Sigmoid colon (tissue), 4 donors: ENCODE measurements at regions not wholly inside any gene's neighbourhood (a gene's known extent, or its start where the extent isn't known, plus 50 kb on each side); places are given as distances from the start of the nearest gene placed in this dataset.

Experiments
- EP300 ChIP-seq, 4 donors: sonication (generic); formaldehyde crosslinking; IDR thresholded peaks; one replicate each; pipeline ENCODE4 v1.6.1; 2017; ENCODE audit warnings: antibody characterized with exemption in 4 of 4
- TF ChIP-seq, protein P1 (sequence below), 4 experiments: fragments of 450-650 bp in 3 of 4; fragments of 200-600 bp in 1 of 4; IDR thresholded peaks; one replicate each; pipeline ENCODE4 v1.5.1; 2016 to 2019; ENCODE audit warnings: antibody characterized with exemption in 4 of 4, mild to moderate bottlenecking in 3 of 4, moderate library complexity in 2 of 4

DNA sequence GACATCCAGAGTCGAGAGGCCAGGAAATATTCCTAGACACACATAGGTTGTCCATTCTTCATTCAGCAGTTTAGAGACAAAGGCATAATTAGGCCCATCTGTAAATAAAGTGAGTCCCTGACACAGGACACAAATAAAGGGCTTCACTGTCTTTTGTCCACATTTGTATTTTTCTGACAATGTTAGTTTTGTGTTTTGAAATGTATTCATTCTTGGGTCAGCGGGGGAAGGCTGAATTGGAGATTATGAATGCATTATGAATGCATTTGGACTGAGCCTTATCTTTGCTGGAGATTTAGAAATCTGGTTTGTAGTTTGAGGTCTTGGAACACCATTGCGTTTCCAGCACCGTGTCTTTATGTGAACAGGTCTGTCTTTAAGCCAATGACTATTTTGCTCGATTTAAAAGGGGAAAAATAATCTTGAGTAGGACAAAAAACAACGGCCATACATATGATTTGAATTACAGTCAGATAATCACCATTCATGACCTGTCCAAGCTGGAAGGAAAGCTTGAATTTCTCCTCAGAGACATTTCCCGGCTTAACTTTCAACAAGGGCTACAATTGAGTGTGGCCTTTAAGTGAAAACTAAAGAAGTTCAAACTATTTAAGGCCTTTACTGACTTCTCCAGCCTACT, 334.8 kb downstream of the WDR11 start:
- TF ChIP-seq, protein P1, sequence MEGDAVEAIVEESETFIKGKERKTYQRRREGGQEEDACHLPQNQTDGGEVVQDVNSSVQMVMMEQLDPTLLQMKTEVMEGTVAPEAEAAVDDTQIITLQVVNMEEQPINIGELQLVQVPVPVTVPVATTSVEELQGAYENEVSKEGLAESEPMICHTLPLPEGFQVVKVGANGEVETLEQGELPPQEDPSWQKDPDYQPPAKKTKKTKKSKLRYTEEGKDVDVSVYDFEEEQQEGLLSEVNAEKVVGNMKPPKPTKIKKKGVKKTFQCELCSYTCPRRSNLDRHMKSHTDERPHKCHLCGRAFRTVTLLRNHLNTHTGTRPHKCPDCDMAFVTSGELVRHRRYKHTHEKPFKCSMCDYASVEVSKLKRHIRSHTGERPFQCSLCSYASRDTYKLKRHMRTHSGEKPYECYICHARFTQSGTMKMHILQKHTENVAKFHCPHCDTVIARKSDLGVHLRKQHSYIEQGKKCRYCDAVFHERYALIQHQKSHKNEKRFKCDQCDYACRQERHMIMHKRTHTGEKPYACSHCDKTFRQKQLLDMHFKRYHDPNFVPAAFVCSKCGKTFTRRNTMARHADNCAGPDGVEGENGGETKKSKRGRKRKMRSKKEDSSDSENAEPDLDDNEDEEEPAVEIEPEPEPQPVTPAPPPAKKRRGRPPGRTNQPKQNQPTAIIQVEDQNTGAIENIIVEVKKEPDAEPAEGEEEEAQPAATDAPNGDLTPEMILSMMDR (IDR thresholded peaks at IDR 0.05), result no peak
- TF ChIP-seq EP300 (IDR thresholded peaks at IDR 0.05), result no peak
